IMR-90 (cell line): ENCODE measurements at regions not wholly inside any gene's neighbourhood (a gene's known extent, or its start where the extent isn't known, plus 50 kb on each side); places are given as distances from the start of the nearest gene placed in this dataset.

Experiments used
- ATAC-seq: fragments of 200-7000 bp; cut with Tn5 transposase; 2 replicates; pipeline ENCODE4 v1.9.1; 2020; ENCODE audit warnings: low read depth, mild to moderate bottlenecking, moderate library complexity
- BruUV-seq: library from RNA; stranded (reverse); fragments of 400-500 nt; replicated peaks from 2 replicates; lab custom pipeline; 2021; lab: Mats Ljungman, UMichigan
- CTCF ChIA-PET: fragments of 300-600 bp; formaldehyde crosslinking; extraction: SDS; loops from one replicate; lab custom pipeline; 2021; ENCODE audit warnings: antibody characterized with exemption; lab: Yijun Ruan, JAX
- POLR2A ChIA-PET: fragments of 300-600 bp; sonication (Branson Sonifier 250); formaldehyde crosslinking; loops from one replicate; lab custom pipeline; 2022; ENCODE audit warnings: antibody characterized with exemption; ENCODE audit not compliant: unreplicated experiment; lab: Charles Lee
- DNase-seq: peaks from one replicate; pipeline ENCODE4 v3.0.0; 2013
- H2AFZ ChIP-seq: replicated peaks from 2 replicates; pipeline ENCODE3; 2013; ENCODE audit warnings: low read length, mild to moderate bottlenecking; ENCODE audit not compliant: poor library complexity
- H2AK5ac ChIP-seq: 2 replicates; pipeline ENCODE4 v1.6.1; 2013; ENCODE audit warnings: low read depth, low read length, inconsistent platforms
- H2AK9ac ChIP-seq: replicated peaks from 2 replicates; pipeline ENCODE3; 2013; ENCODE audit warnings: mild to moderate bottlenecking, low read depth, low read length, moderate library complexity; ENCODE audit not compliant: poor library complexity
- H2BK120ac ChIP-seq: 2 replicates; pipeline ENCODE4 v1.6.1; 2013; ENCODE audit warnings: low read depth, low read length, inconsistent platforms
- H2BK15ac ChIP-seq: 3 replicates; pipeline ENCODE4 v1.6.1; 2013; ENCODE audit warnings: low read depth, low read length, inconsistent platforms
- H2BK20ac ChIP-seq: 2 replicates; pipeline ENCODE4 v1.6.1; 2013; ENCODE audit warnings: low read depth, mild to moderate bottlenecking, inconsistent platforms, low read length, moderate library complexity
- H2BK5ac ChIP-seq: 2 replicates; pipeline ENCODE4 v1.6.1; 2013; ENCODE audit warnings: mild to moderate bottlenecking, low read depth, low read length, inconsistent platforms; ENCODE audit not compliant: poor library complexity, severe bottlenecking
- H3K14ac ChIP-seq: replicated peaks from 2 replicates; pipeline ENCODE4 v1.6.1; 2013; ENCODE audit warnings: low read depth, low read length, inconsistent platforms
- H3K18ac ChIP-seq: 2 replicates; pipeline ENCODE4 v1.6.1; 2013; ENCODE audit warnings: low read depth, low read length, control low read depth
- H3K23ac ChIP-seq: 2 replicates; pipeline ENCODE4 v1.6.1; 2013; ENCODE audit warnings: low read depth, low read length, inconsistent platforms
- H3K27ac ChIP-seq: 2 replicates; pipeline ENCODE4 v1.5.1; 2013; ENCODE audit warnings: mild to moderate bottlenecking, control low read depth, low read length; ENCODE audit not compliant: insufficient read depth
- H3K27me3 ChIP-seq: 2 replicates; pipeline ENCODE4 v1.6.1; 2013; ENCODE audit warnings: low read length; ENCODE audit not compliant: control insufficient read depth, insufficient read depth
- H3K36me3 ChIP-seq: 2 replicates; pipeline ENCODE4 v1.6.1; 2013; ENCODE audit warnings: low read length, mixed read lengths; ENCODE audit not compliant: control insufficient read depth, insufficient read depth
- H3K4ac ChIP-seq: 2 replicates; pipeline ENCODE4 v1.6.1; 2013; ENCODE audit warnings: low read depth, low read length, inconsistent platforms
- H3K4me1 ChIP-seq: 2 replicates; pipeline ENCODE4 v1.6.1; 2013; ENCODE audit warnings: low read length, mixed read lengths; ENCODE audit not compliant: control insufficient read depth, insufficient read depth
- H3K4me2 ChIP-seq: 2 replicates; pipeline ENCODE4 v1.6.1; 2013; ENCODE audit warnings: low read depth, mild to moderate bottlenecking, control low read depth, low read length, moderate library complexity
- H3K4me3 ChIP-seq: 2 replicates; pipeline ENCODE4 v1.5.1; 2013; ENCODE audit warnings: low read depth, mild to moderate bottlenecking, control low read depth, low read length, moderate library complexity; ENCODE audit not compliant: insufficient read depth
- H3K56ac ChIP-seq: 2 replicates; pipeline ENCODE4 v1.6.1; 2013; ENCODE audit warnings: low read length, inconsistent platforms; ENCODE audit not compliant: insufficient read depth; ENCODE audit errors: extremely low read depth
- H3K79me1 ChIP-seq, 2 experiments: 2 replicates each; pipeline ENCODE4 v1.6.1; 2013; ENCODE audit warnings: low read length in 2 of 2, inconsistent platforms in 1 of 2, low read depth in 1 of 2
- H3K9ac ChIP-seq: 2 replicates; pipeline ENCODE4 v1.6.1; 2013; ENCODE audit warnings: low read depth, low read length, control low read depth
- H3K9me1 ChIP-seq: 2 replicates; pipeline ENCODE4 v1.6.1; 2013; ENCODE audit warnings: low read length, inconsistent platforms; ENCODE audit not compliant: insufficient read depth
- H3K9me3 ChIP-seq: 2 replicates; pipeline ENCODE4 v1.6.1; 2013; ENCODE audit warnings: low read length; ENCODE audit not compliant: control insufficient read depth, insufficient read depth
- H4K20me1 ChIP-seq: 2 replicates; pipeline ENCODE4 v1.6.1; 2013; ENCODE audit warnings: low read length, inconsistent platforms; ENCODE audit not compliant: insufficient read depth
- H4K5ac ChIP-seq: 2 replicates; pipeline ENCODE4 v1.6.1; 2013; ENCODE audit warnings: mild to moderate bottlenecking, low read depth, low read length, control low read depth
- H4K8ac ChIP-seq, 2 experiments: 2 replicates each; pipeline ENCODE4 v1.6.1; 2013; ENCODE audit warnings: low read depth in 2 of 2, low read length in 2 of 2, control low read depth in 1 of 2, inconsistent platforms in 1 of 2
- H4K91ac ChIP-seq: 2 replicates; pipeline ENCODE4 v1.6.1; 2013; ENCODE audit warnings: low read depth, low read length, inconsistent platforms; ENCODE audit not compliant: insufficient read depth
- BHLHE40 ChIP-seq: fragments of 150-350 bp; IDR thresholded peaks from 2 replicates; pipeline ENCODE4 v1.6.1; 2016; ENCODE audit warnings: mild to moderate bottlenecking, low read depth, low read length
- CEBPB ChIP-seq: IDR thresholded peaks from 2 replicates; pipeline ENCODE4 v1.6.1; 2012; ENCODE audit warnings: low read depth, low read length, improper control_type of control experiment
- CTCF ChIP-seq: conservative IDR thresholded peaks from 2 replicates; pipeline ENCODE4 v1.5.1; 2012; ENCODE audit warnings: mild to moderate bottlenecking, low read depth, low read length, improper control_type of control experiment
- FOS ChIP-seq: fragments of 150-350 bp; IDR thresholded peaks from 2 replicates; pipeline ENCODE4 v1.6.1; 2016; ENCODE audit warnings: low read depth, low read length
- MAFK ChIP-seq: IDR thresholded peaks from 2 replicates; pipeline ENCODE4 v1.6.1; 2012; ENCODE audit warnings: low read depth, low read length, improper control_type of control experiment
- MAZ ChIP-seq: IDR thresholded peaks from 2 replicates; pipeline ENCODE4 v1.6.1; 2012; ENCODE audit warnings: low read depth, mild to moderate bottlenecking, low read length, improper control_type of control experiment, moderate library complexity, borderline replicate concordance
- MXI1 ChIP-seq: IDR thresholded peaks from 2 replicates; pipeline ENCODE4 v1.6.1; 2012; ENCODE audit warnings: low read depth, mild to moderate bottlenecking, low read length, moderate library complexity, borderline replicate concordance
- NFE2L2 ChIP-seq: fragments of 150-350 bp; IDR thresholded peaks from 2 replicates; pipeline ENCODE4 v1.6.1; 2016; ENCODE audit warnings: low read depth, mild to moderate bottlenecking, low read length
- POLR2A ChIP-seq: IDR thresholded peaks from 2 replicates; pipeline ENCODE4 v1.6.1; 2012; ENCODE audit warnings: mild to moderate bottlenecking, low read depth, low read length
- RAD21 ChIP-seq: IDR thresholded peaks from 2 replicates; pipeline ENCODE4 v1.6.1; 2012; ENCODE audit warnings: low read length, improper control_type of control experiment
- RFX5 ChIP-seq: IDR thresholded peaks from 2 replicates; pipeline ENCODE4 v1.8.0; 2012; ENCODE audit warnings: low read depth, mild to moderate bottlenecking, low read length, moderate library complexity
- SMC3 ChIP-seq: fragments of 150-350 bp; IDR thresholded peaks from 2 replicates; pipeline ENCODE4 v1.6.1; 2016; ENCODE audit warnings: low read depth, mild to moderate bottlenecking, antibody characterized with exemption, low read length, moderate library complexity
- USF2 ChIP-seq: fragments of 150-350 bp; IDR thresholded peaks from 2 replicates; pipeline ENCODE4 v1.6.1; 2017; ENCODE audit warnings: mild to moderate bottlenecking, antibody characterized with exemption, low read length, low read depth
- WGBS, 2 experiments: methylation state at CpG; one replicate each; pipeline versions ENCODE4 v1.1.5 to v1.1.7; 2013; ENCODE audit warnings: missing lambda C conversion rate in 2 of 2; ENCODE audit not compliant: insufficient read length in 1 of 2; ENCODE audit errors: extremely low coverage in 2 of 2; 5-methylcytosine and 5-hydroxymethylcytosine counted together
- dilution Hi-C: fragments of 300-500 bp; cut with HindIII; formaldehyde crosslinking; loops from one replicate; pipeline ENCODE4 v1.14.3; 2018; ENCODE audit warnings: low sequenced_read_pairs; ENCODE audit not compliant: unreplicated experiment
- in situ Hi-C: fragments of 300-500 bp; cut with MboI; formaldehyde crosslinking; loops from 3 replicates; pipeline ENCODE4 v1.14.3; 2019; ENCODE audit warnings: low sequenced_read_pairs, inconsistent platforms, mixed read lengths
- intact Hi-C: fragments of 100-400 bp; cut with micrococcal nuclease; formaldehyde crosslinking; loops from 2 replicates; pipeline ENCODE4 v1.10.0; 2022

- Histone ChIP-seq H4K20me1 (no peaks in the 10 kb centered on the region), H4K91ac (no peak overlapping the region), H3K14ac (no peak overlapping the region), H3K36me3 (no peaks in the 10 kb centered on the region), H2AK9ac (no peak overlapping the region), H3K56ac (no peak overlapping the region), H3K4ac (no peak overlapping the region), H4K8ac (no peak overlapping the region), H2BK5ac (no peak overlapping the region), H2AFZ (no peak overlapping the region), H3K18ac (no peak overlapping the region), H3K27me3 (peaks cover 5% of the 10 kb centered on the region), H3K23ac (no peak overlapping the region), H4K5ac (no peak overlapping the region), H3K79me1 (no peaks in the 10 kb centered on the region), H2AK5ac (no peak overlapping the region), H2BK15ac (no peak overlapping the region), H3K9me1 (no peaks in the 10 kb centered on the region), H3K9me3 (no peaks in the 10 kb centered on the region), H3K27ac (no peak overlapping the region), H3K9ac (no peak overlapping the region), H2BK120ac (no peak overlapping the region), H3K4me1 (no peaks in the 10 kb centered on the region; the same call in 1 of the 2 replicates), H2BK20ac (no peak overlapping the region), H3K4me2 (no peak overlapping the region), H3K4me3 (no peak overlapping the region)
- TF ChIP-seq RFX5 (no peak), BHLHE40 (no peak), FOS (no peak), NFE2L2 (no peak), SMC3 (no peak), MAFK (no peak), USF2 (no peak), CEBPB (no peak), CTCF (no peak), MAZ (no peak), POLR2A (no peak), RAD21 (no peak), MXI1 (no peak)
- CTCF ChIA-PET, result no interaction called here
- WGBS, 2 experiments, result no CpG with 5 or more reads among the region's 11 CpGs
- BruUV-seq, result no TSS peak
- ATAC-seq, result no peak
- DNase-seq, result no peak
- in situ Hi-C loops (no loop called here), dilution Hi-C loops (no loop called here), intact Hi-C loops (no loop called here)
- POLR2A ChIA-PET, result no interaction called here
Observed at GRCh38 chr4:151960449-151961230, 199.8 kb upstream of the GATB start.
